Activated T-helper 17 cell treated with anti-CD3 and anti-CD28 coated beads, Interleukin-2, amount 50 U/mL, for 72 hours (primary cell): ENCODE measurements at regions not wholly inside any gene's neighbourhood (a gene's known extent, or its start where the extent isn't known, plus 50 kb on each side); places are given as distances from the start of the nearest gene placed in this dataset.
A peak's percentile ranks its signal among the peaks of the same experiment; 100 is the strongest.

Experiments used
- ATAC-seq: fragments of 150-1000 bp; cut with Tn5 transposase; replicated peaks from 2 replicates; pipeline ENCODE4 v1.10.0; 2021; ENCODE audit warnings: mild to moderate bottlenecking, moderate library complexity
- H3K27ac Mint-ChIP-seq: one replicate; pipeline ENCODE4 v1.8.0; 2022; ENCODE audit warnings: mixed read lengths
- H3K27me3 Mint-ChIP-seq: one replicate; pipeline ENCODE4 v1.8.0; 2022; ENCODE audit warnings: mixed read lengths
- H3K36me3 Mint-ChIP-seq: one replicate; pipeline ENCODE4 v1.8.0; 2022; ENCODE audit warnings: low read depth, mild to moderate bottlenecking, mixed read lengths
- H3K4me1 Mint-ChIP-seq: one replicate; pipeline ENCODE4 v1.8.0; 2022; ENCODE audit warnings: mixed read lengths
- H3K4me3 Mint-ChIP-seq: one replicate; pipeline ENCODE4 v1.8.0; 2022; ENCODE audit warnings: mild to moderate bottlenecking, mixed read lengths
- H3K9me3 Mint-ChIP-seq: one replicate; pipeline ENCODE4 v1.8.0; 2022; ENCODE audit warnings: mixed read lengths

GRCh38 chr20:47406849-47407682, 50.6 kb upstream of the ZMYND8 start:
- H3K36me3 Mint-ChIP-seq = no peaks in the 10 kb centered on the region
- no peaks in the 10 kb centered on the region for H3K27me3 Mint-ChIP-seq
- peaks cover 5% of the 10 kb centered on the region for H3K4me1 Mint-ChIP-seq
- no peak overlapping the region for H3K27ac Mint-ChIP-seq
- no peak overlapping the region for H3K4me3 Mint-ChIP-seq
- ATAC-seq = no peak
- no peaks in the 10 kb centered on the region for H3K9me3 Mint-ChIP-seq

- Mint-ChIP-seq H3K27ac (no peak overlapping the region), H3K9me3 (no peaks in the 10 kb centered on the region), H3K4me3 (no peak overlapping the region), H3K4me1 (peaks cover 16% of the 10 kb centered on the region), H3K27me3 (no peaks in the 10 kb centered on the region), H3K36me3 (no peaks in the 10 kb centered on the region)
- no peak for ATAC-seq
Measured at GRCh38 chr20:47411161-47411560, 54.7 kb upstream of the ZMYND8 start.

- Mint-ChIP-seq H3K36me3 (no peaks in the 10 kb centered on the region), H3K27ac (peak overlapping the region; percentile 81), H3K9me3 (no peaks in the 10 kb centered on the region), H3K27me3 (no peaks in the 10 kb centered on the region), H3K4me1 (peaks cover 16% of the 10 kb centered on the region), H3K4me3 (peak overlapping the region; percentile 58)
- ATAC-seq = no peak
Measured at GRCh38 chr20:47412083-47412482, 55.6 kb upstream of the ZMYND8 start.

GRCh38 chr20:47413189-47413588, 56.7 kb upstream of the ZMYND8 start:
- no peaks in the 10 kb centered on the region for H3K27me3 Mint-ChIP-seq
- no peak for ATAC-seq
- H3K36me3 Mint-ChIP-seq = no peaks in the 10 kb centered on the region
- H3K4me1 Mint-ChIP-seq = peaks cover 16% of the 10 kb centered on the region
- H3K27ac Mint-ChIP-seq = peak overlapping the region; percentile 81
- peak overlapping the region; percentile 58 for H3K4me3 Mint-ChIP-seq
- H3K9me3 Mint-ChIP-seq = no peaks in the 10 kb centered on the region

GRCh38 chr20:47417245-47418068, 61.0 kb upstream of the ZMYND8 start:
- H3K27ac Mint-ChIP-seq = no peak overlapping the region
- H3K4me3 Mint-ChIP-seq = no peak overlapping the region
- H3K4me1 Mint-ChIP-seq = peaks cover 11% of the 10 kb centered on the region
- H3K36me3 Mint-ChIP-seq = no peaks in the 10 kb centered on the region
- ATAC-seq = no peak
- H3K27me3 Mint-ChIP-seq = no peaks in the 10 kb centered on the region
- no peaks in the 10 kb centered on the region for H3K9me3 Mint-ChIP-seq

GRCh38 chr20:47418069-47418757, 61.7 kb upstream of the ZMYND8 start:
- Mint-ChIP-seq H3K27me3 (no peaks in the 10 kb centered on the region), H3K4me3 (no peak overlapping the region), H3K36me3 (no peaks in the 10 kb centered on the region), H3K9me3 (no peaks in the 10 kb centered on the region), H3K27ac (no peak overlapping the region), H3K4me1 (peaks cover 5% of the 10 kb centered on the region)
- ATAC-seq = no peak

GRCh38 chr20:47419953-47420514, 63.5 kb upstream of the ZMYND8 start:
- Mint-ChIP-seq H3K36me3 (no peaks in the 10 kb centered on the region), H3K27ac (no peak overlapping the region), H3K4me3 (no peak overlapping the region), H3K9me3 (no peaks in the 10 kb centered on the region), H3K27me3 (no peaks in the 10 kb centered on the region), H3K4me1 (peaks cover 3% of the 10 kb centered on the region)
- no peak for ATAC-seq

GRCh38 chr20:47421076-47421475, 64.6 kb upstream of the ZMYND8 start:
- no peak overlapping the region for H3K4me3 Mint-ChIP-seq
- no peak for ATAC-seq

GRCh38 chr20:47423586-47423985, 67.1 kb upstream of the ZMYND8 start:
- Mint-ChIP-seq H3K4me3 (no peak overlapping the region), H3K9me3 (no peaks in the 10 kb centered on the region), H3K36me3 (no peaks in the 10 kb centered on the region), H3K27me3 (no peaks in the 10 kb centered on the region), H3K4me1 (no peaks in the 10 kb centered on the region), H3K27ac (no peak overlapping the region)
- ATAC-seq = no peak

More at GRCh38 chr20:47421076-47421475, 64.6 kb upstream of the ZMYND8 start:
- H3K4me1 Mint-ChIP-seq = no peaks in the 10 kb centered on the region
- H3K9me3 Mint-ChIP-seq = no peaks in the 10 kb centered on the region
- H3K27me3 Mint-ChIP-seq = no peaks in the 10 kb centered on the region
- H3K36me3 Mint-ChIP-seq = no peaks in the 10 kb centered on the region
- H3K27ac Mint-ChIP-seq = no peak overlapping the region

- no peaks in the 10 kb centered on the region for H3K4me1 Mint-ChIP-seq
- H3K9me3 Mint-ChIP-seq = no peaks in the 10 kb centered on the region
- no peak overlapping the region for H3K27ac Mint-ChIP-seq
- no peaks in the 10 kb centered on the region for H3K36me3 Mint-ChIP-seq
- H3K4me3 Mint-ChIP-seq = no peak overlapping the region
- no peak for ATAC-seq
- no peaks in the 10 kb centered on the region for H3K27me3 Mint-ChIP-seq
Measured at GRCh38 chr20:47427067-47427466, 70.6 kb upstream of the ZMYND8 start.

- no peaks in the 10 kb centered on the region for H3K27me3 Mint-ChIP-seq
- H3K36me3 Mint-ChIP-seq = no peaks in the 10 kb centered on the region
- no peak for ATAC-seq
- H3K4me1 Mint-ChIP-seq = no peaks in the 10 kb centered on the region
- no peaks in the 10 kb centered on the region for H3K9me3 Mint-ChIP-seq
- no peak overlapping the region for H3K27ac Mint-ChIP-seq
- no peak overlapping the region for H3K4me3 Mint-ChIP-seq
Measured at GRCh38 chr20:47427746-47428145, 71.2 kb upstream of the ZMYND8 start.

- H3K27ac Mint-ChIP-seq = no peak overlapping the region
- no peaks in the 10 kb centered on the region for H3K27me3 Mint-ChIP-seq
- H3K9me3 Mint-ChIP-seq = no peaks in the 10 kb centered on the region
- ATAC-seq = no peak
- H3K4me3 Mint-ChIP-seq = no peak overlapping the region
- no peaks in the 10 kb centered on the region for H3K4me1 Mint-ChIP-seq
- no peaks in the 10 kb centered on the region for H3K36me3 Mint-ChIP-seq
Measured at GRCh38 chr20:47428164-47428563, 71.7 kb upstream of the ZMYND8 start.

GRCh38 chr20:47428851-47429336, 72.4 kb upstream of the ZMYND8 start:
- H3K4me1 Mint-ChIP-seq = no peaks in the 10 kb centered on the region
- no peak overlapping the region for H3K27ac Mint-ChIP-seq
- no peaks in the 10 kb centered on the region for H3K36me3 Mint-ChIP-seq
- H3K4me3 Mint-ChIP-seq = no peak overlapping the region
- ATAC-seq = no peak
- H3K27me3 Mint-ChIP-seq = no peaks in the 10 kb centered on the region
- no peaks in the 10 kb centered on the region for H3K9me3 Mint-ChIP-seq

GRCh38 chr20:47429409-47429808, 72.3 kb upstream of the NCOA3 start:
- Mint-ChIP-seq H3K9me3 (no peaks in the 10 kb centered on the region), H3K4me3 (no peak overlapping the region), H3K27ac (no peak overlapping the region), H3K36me3 (no peaks in the 10 kb centered on the region), H3K27me3 (no peaks in the 10 kb centered on the region), H3K4me1 (no peaks in the 10 kb centered on the region)
- ATAC-seq = no peak
